ENCODE measurements at regions not wholly inside any gene's neighbourhood (a gene's known extent, or its start where the extent isn't known, plus 50 kb on each side); places are given as distances from the start of the nearest gene placed in this dataset.
"Not testable (repeated sequence)": the region's sequence is repeated elsewhere in the genome, so short reads cannot be mapped to it uniquely, and the experiment has no call there.

- H3K4me2 ChIP-seq (ENCODE audit: low read depth, low read length, poor library complexity, severe bottlenecking); H3K36me3 ChIP-seq (ENCODE audit: insufficient read depth, low read length); H3K4me1 ChIP-seq (ENCODE audit: low read length); H3K4me3 ChIP-seq (ENCODE audit: low read length); H3K9me2 ChIP-seq (replicated peaks; ENCODE audit: insufficient read depth, low read length); H3K9me3 ChIP-seq (ENCODE audit: low read length); DNase-seq; H3K27me3 ChIP-seq (ENCODE audit: low read length); H2AFZ ChIP-seq (ENCODE audit: low read length); H4K20me1 ChIP-seq (ENCODE audit: insufficient read depth, low read depth, low read length); H3K9ac ChIP-seq (ENCODE audit: low read length); H3K27ac ChIP-seq (ENCODE audit: low read length); H3K79me2 ChIP-seq (ENCODE audit: low read length): not testable (repeated sequence)
These were observed 722.7 kb downstream of the DIAPH3 start for GRCh38 chr13:59441068-59441467.

GRCh38 chr13:59441596-59442280 lies 722.0 kb downstream of the DIAPH3 start:
- no peak overlapping the region for H3K4me2 ChIP-seq (ENCODE audit: low read depth, low read length, poor library complexity, severe bottlenecking)
- no peak overlapping the region for H3K27ac ChIP-seq (ENCODE audit: low read length)
- H3K27me3 ChIP-seq (ENCODE audit: low read length) = no peaks in the 10 kb centered on the region
- H3K79me2 ChIP-seq (ENCODE audit: low read length) = no peaks in the 10 kb centered on the region
- no peaks in the 10 kb centered on the region for H3K36me3 ChIP-seq (ENCODE audit: insufficient read depth, low read length)
- no peak overlapping the region for H3K9ac ChIP-seq (ENCODE audit: low read length)
- H3K4me1 ChIP-seq (ENCODE audit: low read length) = 0 out of 2 replicates have a peak, but pooled peaks cover 2% of the 10 kb centered on the region
- H2AFZ ChIP-seq (ENCODE audit: low read length) = no peak overlapping the region
- no peaks in the 10 kb centered on the region for H3K9me2 ChIP-seq (replicated peaks; ENCODE audit: insufficient read depth, low read length)
- no peaks in the 10 kb centered on the region for H4K20me1 ChIP-seq (ENCODE audit: insufficient read depth, low read depth, low read length)
- no peak for DNase-seq
- no peaks in the 10 kb centered on the region for H3K9me3 ChIP-seq (ENCODE audit: low read length)
- H3K4me3 ChIP-seq (ENCODE audit: low read length) = no peak overlapping the region

- Histone ChIP-seq H3K27me3 (ENCODE audit: low read length) (no peaks in the 10 kb centered on the region), H3K36me3 (ENCODE audit: insufficient read depth, low read length) (no peaks in the 10 kb centered on the region), H3K4me2 (ENCODE audit: low read depth, low read length, poor library complexity, severe bottlenecking) (no peak overlapping the region), H3K79me2 (ENCODE audit: low read length) (no peaks in the 10 kb centered on the region), H3K27ac (ENCODE audit: low read length) (no peak overlapping the region), H3K4me3 (ENCODE audit: low read length) (no peak overlapping the region), H2AFZ (ENCODE audit: low read length) (no peak overlapping the region), H3K9me3 (ENCODE audit: low read length) (no peaks in the 10 kb centered on the region), H3K9me2 (replicated peaks; ENCODE audit: insufficient read depth, low read length) (no peaks in the 10 kb centered on the region), H3K4me1 (ENCODE audit: low read length) (0 out of 2 replicates have a peak, but pooled peaks cover 2% of the 10 kb centered on the region), H4K20me1 (ENCODE audit: insufficient read depth, low read depth, low read length) (no peaks in the 10 kb centered on the region), H3K9ac (ENCODE audit: low read length) (no peak overlapping the region)
- DNase-seq = no peak
These were observed 721.3 kb downstream of the DIAPH3 start for GRCh38 chr13:59442461-59442860.

GRCh38 chr13:59442944-59443486 lies 720.7 kb downstream of the DIAPH3 start:
- Histone ChIP-seq H4K20me1 (ENCODE audit: insufficient read depth, low read depth, low read length) (no peaks in the 10 kb centered on the region), H2AFZ (ENCODE audit: low read length) (no peak overlapping the region), H3K36me3 (ENCODE audit: insufficient read depth, low read length) (no peaks in the 10 kb centered on the region), H3K9me3 (ENCODE audit: low read length) (no peaks in the 10 kb centered on the region), H3K9me2 (replicated peaks; ENCODE audit: insufficient read depth, low read length) (no peaks in the 10 kb centered on the region), H3K4me3 (ENCODE audit: low read length) (no peak overlapping the region), H3K9ac (ENCODE audit: low read length) (no peak overlapping the region), H3K27me3 (ENCODE audit: low read length) (no peaks in the 10 kb centered on the region), H3K27ac (ENCODE audit: low read length) (no peak overlapping the region), H3K4me2 (ENCODE audit: low read depth, low read length, poor library complexity, severe bottlenecking) (no peak overlapping the region), H3K4me1 (ENCODE audit: low read length) (no peaks in the 10 kb centered on the region), H3K79me2 (ENCODE audit: low read length) (no peaks in the 10 kb centered on the region)
- no peak for DNase-seq

- no peaks in the 10 kb centered on the region for H4K20me1 ChIP-seq (ENCODE audit: insufficient read depth, low read depth, low read length)
- DNase-seq = no peak
- no peak overlapping the region for H3K4me2 ChIP-seq (ENCODE audit: low read depth, low read length, poor library complexity, severe bottlenecking)
- no peak overlapping the region for H3K4me3 ChIP-seq (ENCODE audit: low read length)
- no peak overlapping the region for H2AFZ ChIP-seq (ENCODE audit: low read length)
- H3K4me1 ChIP-seq (ENCODE audit: low read length) = no peaks in the 10 kb centered on the region
- H3K27ac ChIP-seq (ENCODE audit: low read length) = no peak overlapping the region
- no peaks in the 10 kb centered on the region for H3K9me2 ChIP-seq (replicated peaks; ENCODE audit: insufficient read depth, low read length)
- H3K9me3 ChIP-seq (ENCODE audit: low read length) = no peaks in the 10 kb centered on the region
- no peaks in the 10 kb centered on the region for H3K27me3 ChIP-seq (ENCODE audit: low read length)
- H3K9ac ChIP-seq (ENCODE audit: low read length) = no peak overlapping the region
- no peaks in the 10 kb centered on the region for H3K36me3 ChIP-seq (ENCODE audit: insufficient read depth, low read length)
- no peaks in the 10 kb centered on the region for H3K79me2 ChIP-seq (ENCODE audit: low read length)
These were observed 719.4 kb downstream of the DIAPH3 start for GRCh38 chr13:59444210-59444857.

- H3K9ac ChIP-seq (ENCODE audit: low read length) = no peak overlapping the region
- no peaks in the 10 kb centered on the region for H3K9me2 ChIP-seq (replicated peaks; ENCODE audit: insufficient read depth, low read length)
- no peak overlapping the region for H3K4me2 ChIP-seq (ENCODE audit: low read depth, low read length, poor library complexity, severe bottlenecking)
- no peaks in the 10 kb centered on the region for H3K79me2 ChIP-seq (ENCODE audit: low read length)
- H3K27ac ChIP-seq (ENCODE audit: low read length) = no peak overlapping the region
- no peaks in the 10 kb centered on the region for H4K20me1 ChIP-seq (ENCODE audit: insufficient read depth, low read depth, low read length)
- H3K4me1 ChIP-seq (ENCODE audit: low read length) = no peaks in the 10 kb centered on the region
- H3K27me3 ChIP-seq (ENCODE audit: low read length) = no peaks in the 10 kb centered on the region
- no peak overlapping the region for H3K4me3 ChIP-seq (ENCODE audit: low read length)
- DNase-seq = no peak
- H3K9me3 ChIP-seq (ENCODE audit: low read length) = no peaks in the 10 kb centered on the region
- no peak overlapping the region for H2AFZ ChIP-seq (ENCODE audit: low read length)
- no peaks in the 10 kb centered on the region for H3K36me3 ChIP-seq (ENCODE audit: insufficient read depth, low read length)
These were observed 717.9 kb downstream of the DIAPH3 start for GRCh38 chr13:59445812-59446211.

DNA sequence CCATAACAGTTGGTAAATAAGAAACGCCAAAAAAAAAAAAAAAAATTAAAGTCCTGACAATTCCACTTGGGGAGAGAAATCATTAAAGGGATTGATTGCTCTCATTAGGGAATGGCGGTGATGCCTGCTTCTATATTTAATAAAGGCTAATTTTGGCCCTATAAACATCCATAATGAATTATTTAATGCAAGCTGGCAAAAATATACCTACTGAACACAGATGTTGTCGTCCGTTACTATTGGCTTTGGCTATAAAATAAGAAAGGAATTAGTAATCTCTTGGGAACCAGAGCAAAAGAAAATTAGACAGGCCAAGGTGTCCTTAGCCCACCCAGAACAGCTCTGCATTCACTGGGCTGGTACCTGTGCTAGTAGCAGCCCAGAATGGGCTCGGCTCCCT lies 717.3 kb downstream of the DIAPH3 start:
- H3K9me2 ChIP-seq (replicated peaks; ENCODE audit: insufficient read depth, low read length) = no peaks in the 10 kb centered on the region
- no peaks in the 10 kb centered on the region for H3K36me3 ChIP-seq (ENCODE audit: insufficient read depth, low read length)
- no peaks in the 10 kb centered on the region for H3K9me3 ChIP-seq (ENCODE audit: low read length)
- no peak for DNase-seq
- H3K4me2 ChIP-seq (ENCODE audit: low read depth, low read length, poor library complexity, severe bottlenecking) = no peak overlapping the region
- no peak overlapping the region for H3K9ac ChIP-seq (ENCODE audit: low read length)
- no peaks in the 10 kb centered on the region for H3K79me2 ChIP-seq (ENCODE audit: low read length)
- no peak overlapping the region for H2AFZ ChIP-seq (ENCODE audit: low read length)
- no peaks in the 10 kb centered on the region for H3K27me3 ChIP-seq (ENCODE audit: low read length)
- no peaks in the 10 kb centered on the region for H4K20me1 ChIP-seq (ENCODE audit: insufficient read depth, low read depth, low read length)
- H3K4me3 ChIP-seq (ENCODE audit: low read length) = no peak overlapping the region
- no peak overlapping the region for H3K27ac ChIP-seq (ENCODE audit: low read length)
- no peaks in the 10 kb centered on the region for H3K4me1 ChIP-seq (ENCODE audit: low read length)

- Histone ChIP-seq H3K4me2 (ENCODE audit: low read depth, low read length, poor library complexity, severe bottlenecking) (no peak overlapping the region), H3K4me3 (ENCODE audit: low read length) (no peak overlapping the region), H2AFZ (ENCODE audit: low read length) (no peak overlapping the region), H3K9me3 (ENCODE audit: low read length) (no peaks in the 10 kb centered on the region), H3K4me1 (ENCODE audit: low read length) (no peaks in the 10 kb centered on the region), H3K27ac (ENCODE audit: low read length) (no peak overlapping the region), H3K79me2 (ENCODE audit: low read length) (no peaks in the 10 kb centered on the region), H3K9me2 (replicated peaks; ENCODE audit: insufficient read depth, low read length) (no peaks in the 10 kb centered on the region), H3K27me3 (ENCODE audit: low read length) (no peaks in the 10 kb centered on the region), H3K9ac (ENCODE audit: low read length) (no peak overlapping the region), H3K36me3 (ENCODE audit: insufficient read depth, low read length) (no peaks in the 10 kb centered on the region), H4K20me1 (ENCODE audit: insufficient read depth, low read depth, low read length) (no peaks in the 10 kb centered on the region)
- no peak for DNase-seq
These were observed 716.7 kb downstream of the DIAPH3 start for GRCh38 chr13:59447031-59447430.
